ENCODE measurements at regions not wholly inside any gene's neighbourhood (a gene's known extent, or its start where the extent isn't known, plus 50 kb on each side); places are given as distances from the start of the nearest gene placed in this dataset.

DNA sequence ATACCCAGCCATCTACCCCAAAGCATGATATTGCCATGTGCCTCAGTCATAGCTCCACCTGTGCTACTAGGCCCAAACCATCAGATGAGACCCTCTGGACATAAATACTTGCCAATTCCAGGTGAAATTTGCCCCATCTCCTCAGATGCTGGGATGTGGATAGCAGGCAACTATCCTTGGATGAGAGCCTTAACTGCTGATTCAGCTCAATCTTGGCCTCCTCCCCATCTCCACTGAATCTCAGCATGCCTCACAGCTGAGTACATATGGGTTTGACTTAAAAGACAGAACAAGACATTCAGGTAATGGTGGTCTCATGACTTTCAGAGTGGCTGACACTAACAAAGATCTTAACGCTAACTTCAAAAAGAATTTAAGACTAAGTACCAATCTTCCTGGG, 50.8 kb upstream of the KLHL13 start:
- no peak for TF ChIP-seq CTCF (conservative IDR thresholded peaks at IDR 0.05 in 1 of 2, IDR thresholded peaks at IDR 0.05 in 1 of 2; ENCODE audit: extremely low read depth in 1 of 2, insufficient read depth in 1 of 2, low read depth in 1 of 2, low read length in 2 of 2)
- TF ChIP-seq EZH2 (IDR thresholded peaks at IDR 0.05; ENCODE audit: borderline replicate concordance, low read length) = no peak
